GM12873 (cell line): ENCODE measurements at regions not wholly inside any gene's neighbourhood (a gene's known extent, or its start where the extent isn't known, plus 50 kb on each side); places are given as distances from the start of the nearest gene placed in this dataset.

ENCODE experiments used
- TF ChIP-seq, protein P1 (sequence below): IDR thresholded peaks from 2 replicates; pipeline ENCODE4 v1.5.1; 2012; ENCODE audit warnings: low read depth, mild to moderate bottlenecking, moderate library complexity, low read length, control low read depth; ENCODE audit not compliant: insufficient read depth; ENCODE audit errors: missing control alignments

DNA sequence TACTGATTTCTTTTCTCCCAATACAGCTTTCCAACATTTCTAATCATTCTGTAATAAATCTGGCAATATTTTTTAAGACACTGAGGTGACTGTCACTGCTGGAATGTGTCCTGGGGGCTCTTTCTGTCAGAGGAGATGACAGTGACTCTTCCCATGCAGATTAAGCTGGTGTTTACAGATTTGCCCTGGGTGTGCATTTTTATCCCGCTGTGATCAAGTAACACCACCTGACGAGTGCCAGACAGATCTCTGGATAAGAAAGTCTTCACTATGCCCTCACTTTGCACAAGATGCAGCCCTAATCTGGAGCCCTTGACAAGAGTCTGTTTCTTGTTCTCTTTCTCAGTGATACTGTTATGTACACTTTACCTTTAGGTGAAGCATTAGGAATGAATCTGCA is 477.7 kb downstream of the ZIC1 start:
- TF ChIP-seq, protein P1, sequence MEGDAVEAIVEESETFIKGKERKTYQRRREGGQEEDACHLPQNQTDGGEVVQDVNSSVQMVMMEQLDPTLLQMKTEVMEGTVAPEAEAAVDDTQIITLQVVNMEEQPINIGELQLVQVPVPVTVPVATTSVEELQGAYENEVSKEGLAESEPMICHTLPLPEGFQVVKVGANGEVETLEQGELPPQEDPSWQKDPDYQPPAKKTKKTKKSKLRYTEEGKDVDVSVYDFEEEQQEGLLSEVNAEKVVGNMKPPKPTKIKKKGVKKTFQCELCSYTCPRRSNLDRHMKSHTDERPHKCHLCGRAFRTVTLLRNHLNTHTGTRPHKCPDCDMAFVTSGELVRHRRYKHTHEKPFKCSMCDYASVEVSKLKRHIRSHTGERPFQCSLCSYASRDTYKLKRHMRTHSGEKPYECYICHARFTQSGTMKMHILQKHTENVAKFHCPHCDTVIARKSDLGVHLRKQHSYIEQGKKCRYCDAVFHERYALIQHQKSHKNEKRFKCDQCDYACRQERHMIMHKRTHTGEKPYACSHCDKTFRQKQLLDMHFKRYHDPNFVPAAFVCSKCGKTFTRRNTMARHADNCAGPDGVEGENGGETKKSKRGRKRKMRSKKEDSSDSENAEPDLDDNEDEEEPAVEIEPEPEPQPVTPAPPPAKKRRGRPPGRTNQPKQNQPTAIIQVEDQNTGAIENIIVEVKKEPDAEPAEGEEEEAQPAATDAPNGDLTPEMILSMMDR = no peak

DNA sequence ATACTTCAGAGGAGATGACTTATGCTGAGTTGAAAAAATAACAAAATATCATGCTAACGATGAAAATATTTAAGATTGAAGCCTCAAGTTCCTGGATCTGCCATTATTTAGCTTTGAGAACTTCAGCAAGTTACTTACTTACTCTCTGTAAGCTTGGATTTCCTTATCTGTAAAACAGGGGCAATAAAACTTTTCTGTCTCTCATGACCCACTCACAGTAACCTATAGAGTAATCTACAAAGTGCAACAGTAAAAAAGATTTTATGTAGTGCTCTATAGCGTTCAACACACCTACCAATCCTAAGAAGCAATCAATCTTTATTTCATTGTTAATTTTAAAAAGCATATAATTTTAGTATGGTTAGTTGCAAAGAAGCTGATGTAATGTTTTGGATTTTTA is 478.6 kb downstream of the ZIC1 start:
- TF ChIP-seq, protein P1 = no peak

DNA sequence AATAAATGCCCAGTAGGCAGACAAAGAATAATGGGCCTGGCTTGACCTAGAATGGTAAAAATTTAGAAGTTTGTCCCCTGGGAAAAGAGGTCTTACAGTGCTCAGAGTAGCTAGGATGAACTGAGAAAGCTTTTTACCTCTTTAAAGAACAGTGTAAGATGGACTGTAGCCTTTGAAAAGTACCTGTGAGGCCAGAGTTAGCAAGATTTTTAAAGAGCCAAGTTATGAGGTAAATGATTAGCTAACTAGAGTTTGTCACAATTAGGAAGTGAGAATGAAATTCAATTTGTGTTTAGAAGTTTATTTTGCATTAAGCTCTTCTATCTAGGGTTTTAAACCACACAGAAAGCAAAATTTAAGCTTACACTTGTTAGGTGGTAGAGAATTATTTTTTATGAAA is 480.9 kb downstream of the ZIC1 start:
- TF ChIP-seq, protein P1 = no peak

DNA sequence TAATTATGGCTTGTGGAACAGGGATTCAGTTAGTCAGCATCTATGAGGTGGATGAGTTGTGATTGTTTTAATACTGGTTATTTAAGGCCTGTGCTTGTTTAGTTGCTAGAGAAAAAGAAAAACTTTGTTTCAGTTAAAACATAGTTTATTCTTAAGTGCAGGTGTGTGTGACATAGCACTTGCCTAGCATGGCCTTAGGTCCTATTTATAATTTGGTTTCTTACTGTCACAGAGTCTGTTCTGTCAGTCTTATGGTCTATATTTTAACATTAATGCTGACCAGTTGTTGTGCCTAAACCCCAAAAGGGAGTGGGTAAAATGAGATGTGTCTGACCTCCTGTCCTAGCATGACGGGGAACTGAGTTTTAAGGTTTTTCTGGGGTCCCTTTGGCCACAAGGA is 486.3 kb downstream of the ZIC1 start:
- TF ChIP-seq, protein P1 = no peak

DNA sequence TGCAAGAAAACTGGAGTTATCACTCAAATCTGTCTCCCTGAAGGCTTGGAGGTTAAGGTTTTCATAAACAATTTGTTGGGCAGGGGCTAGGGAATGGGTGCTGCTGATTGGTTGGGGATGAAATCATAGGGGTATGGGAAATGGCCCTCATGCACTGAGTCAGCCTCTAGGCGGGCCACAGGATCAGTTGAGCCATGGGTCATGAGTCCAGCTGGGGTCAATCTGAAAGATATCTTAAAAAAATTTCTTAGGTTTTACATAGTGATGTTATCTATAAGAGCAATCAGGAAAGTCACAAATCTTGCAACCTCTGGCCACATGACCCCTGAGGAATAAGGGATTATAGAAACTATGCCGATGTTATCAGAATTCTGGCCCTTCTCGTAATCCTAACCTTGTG is 491.7 kb downstream of the ZIC1 start:
- TF ChIP-seq, protein P1 = no peak

DNA sequence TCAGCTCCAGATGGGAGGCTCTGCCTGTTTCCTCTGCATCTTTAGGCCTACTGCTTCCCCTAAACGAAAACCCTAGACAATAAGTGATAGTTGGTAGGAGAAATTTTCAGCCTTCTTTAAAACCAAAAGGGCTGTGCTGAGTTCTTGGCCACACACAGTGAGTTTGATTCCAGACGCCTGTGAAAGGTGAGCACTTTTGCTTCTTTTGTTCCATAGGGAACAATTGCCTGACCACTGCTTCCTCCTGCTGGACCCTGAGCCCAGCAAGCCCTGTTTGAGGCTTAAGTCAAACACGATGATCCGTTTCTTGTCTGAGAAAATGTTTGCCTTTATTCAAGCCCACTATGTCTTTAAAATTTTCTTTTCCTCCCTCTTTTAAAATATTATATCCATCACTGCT is 493.9 kb downstream of the ZIC1 start:
- TF ChIP-seq, protein P1 = no peak

DNA sequence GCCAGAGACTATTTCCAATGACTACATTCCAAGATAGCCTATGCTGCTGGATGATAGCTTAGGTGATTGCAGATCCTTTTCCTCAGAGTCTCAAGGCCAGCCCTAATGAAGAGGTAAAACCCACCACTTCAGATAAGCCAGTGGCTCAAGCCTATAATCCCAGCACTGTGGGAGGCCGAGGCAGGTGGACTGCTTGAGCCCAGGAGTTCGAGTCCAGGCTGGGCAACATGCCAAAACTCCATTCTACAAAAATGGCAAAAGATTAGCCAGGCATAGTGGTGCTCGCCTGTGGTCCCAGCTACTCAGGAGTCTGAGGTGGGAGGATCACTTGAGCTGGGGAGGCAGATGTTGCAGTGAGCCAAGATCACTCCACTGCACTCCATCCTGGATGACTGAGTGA is 495.3 kb downstream of the ZIC1 start:
- TF ChIP-seq, protein P1 = no peak
